Ascending aorta (tissue), 2 donors: ENCODE measurements at regions not wholly inside any gene's neighbourhood (a gene's known extent, or its start where the extent isn't known, plus 50 kb on each side); places are given as distances from the start of the nearest gene placed in this dataset.
A peak's percentile ranks its signal among the peaks of the same experiment; 100 is the strongest.

Experiments used
- DNase-seq, 2 donors: peaks; one replicate each; pipeline ENCODE4 v3.0.0-alpha.2; 2019; ENCODE audit warnings: low spot score in 2 of 2
- H3K27ac ChIP-seq, 2 donors: fragments of 200-600 bp; sonication (generic); one replicate each; pipeline ENCODE4 v1.5.1; 2016 to 2017; ENCODE audit warnings: mild to moderate bottlenecking in 1 of 2
- H3K27me3 ChIP-seq: fragments of 200-600 bp; sonication (generic); one replicate; pipeline ENCODE4 v1.5.1; 2017
- H3K36me3 ChIP-seq, 2 donors: fragments of 200-600 bp; sonication (generic); one replicate each; pipeline ENCODE4 v1.5.1; 2016
- H3K4me1 ChIP-seq, 2 donors: fragments of 200-600 bp; sonication (generic); one replicate each; pipeline ENCODE4 v1.5.1; 2016 to 2017; ENCODE audit warnings: mild to moderate bottlenecking in 1 of 2
- H3K4me3 ChIP-seq, 2 donors: fragments of 200-600 bp; sonication (generic); one replicate each; pipeline ENCODE4 v1.5.1; 2016 to 2017; ENCODE audit warnings: mild to moderate bottlenecking in 1 of 2
- H3K9me3 ChIP-seq, 2 donors: fragments of 200-600 bp; sonication (generic); one replicate each; pipeline ENCODE4 v1.5.1; 2016
- CTCF ChIP-seq, 3 experiments: fragments of 200-600 bp in 2 of 3; fragments of 450-650 bp in 1 of 3; sonication (generic) in 2 of 3; IDR thresholded peaks; one replicate each; pipeline ENCODE4 v1.5.1; 2016 to 2019; ENCODE audit warnings: antibody characterized with exemption in 3 of 3, mild to moderate bottlenecking in 1 of 3, moderate library complexity in 1 of 3
- intact Hi-C: fragments of 100-400 bp; cut with DNase I; formaldehyde crosslinking; loops from one replicate; pipeline ENCODE4 v1.15.1; 2023

GRCh38 chr3:66817951-66818557, 180.1 kb upstream of the KBTBD8 start:
- intact Hi-C loops = loop anchor here (2.0 to 5.0 kb wide), 2 partner anchors 316 to 541 kb away; partner anchors contain the start of gene LRIG1

DNA sequence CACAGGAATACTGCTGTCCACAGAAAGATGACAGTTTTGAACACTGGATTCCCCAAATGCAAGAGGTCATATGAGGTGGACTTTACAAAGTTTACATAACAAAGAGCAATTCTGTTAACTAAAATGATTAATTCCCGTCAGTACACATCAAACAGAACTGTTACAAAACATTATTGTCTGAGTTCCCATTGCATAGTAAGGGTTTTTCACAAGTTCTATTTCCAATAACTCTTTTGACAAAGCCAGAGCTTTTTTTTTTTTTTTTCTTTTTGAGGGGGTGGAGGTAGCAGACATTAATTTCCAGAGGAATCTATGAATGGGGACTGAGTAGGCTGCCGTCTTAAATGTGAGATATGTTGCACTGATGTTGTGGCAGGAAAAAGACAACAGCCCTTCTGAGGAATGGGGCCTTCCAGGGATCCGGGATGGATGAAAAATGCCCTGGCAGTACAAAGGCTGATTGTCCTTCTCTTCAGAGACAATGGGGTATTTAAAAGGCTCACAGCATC, 178.1 kb upstream of the KBTBD8 start:
- no peaks in the 10 kb centered on the region for H3K36me3 ChIP-seq
- H3K9me3 ChIP-seq = no peaks in the 10 kb centered on the region
- no peak overlapping the region for H3K4me3 ChIP-seq
- H3K4me1 ChIP-seq = no peaks in the 10 kb centered on the region
- H3K27me3 ChIP-seq = no peaks in the 10 kb centered on the region
- intact Hi-C loops = loop anchor here (5.0 kb wide), 1 partner anchor 318 kb away; the partner anchor contains the start of gene LRIG1
- no peak overlapping the region for H3K27ac ChIP-seq
- DNase-seq = no peak
- no peak for TF ChIP-seq CTCF (IDR thresholded peaks at IDR 0.05)

More at GRCh38 chr3:66817951-66818557, 180.1 kb upstream of the KBTBD8 start:
- no peak for TF ChIP-seq CTCF (IDR thresholded peaks at IDR 0.05)
- DNase-seq = no peak
- H3K9me3 ChIP-seq = no peaks in the 10 kb centered on the region
- no peak overlapping the region for H3K4me3 ChIP-seq
- no peaks in the 10 kb centered on the region for H3K27me3 ChIP-seq
- no peaks in the 10 kb centered on the region for H3K4me1 ChIP-seq
- H3K27ac ChIP-seq = no peak overlapping the region
- H3K36me3 ChIP-seq = no peaks in the 10 kb centered on the region

- H3K4me3 ChIP-seq = no peak overlapping the region
- no peak overlapping the region for H3K27ac ChIP-seq
- intact Hi-C loops = loop anchor here (2.0 kb wide), 1 partner anchor 416 kb away; no protein-coding TSS in a partner anchor
- peak; percentile 30 to 70 (median 66) for TF ChIP-seq CTCF (IDR thresholded peaks at IDR 0.05)
- no peaks in the 10 kb centered on the region for H3K27me3 ChIP-seq
- peak; percentile 8 to 71 for DNase-seq
- H3K4me1 ChIP-seq = no peaks in the 10 kb centered on the region
- no peaks in the 10 kb centered on the region for H3K9me3 ChIP-seq
- H3K36me3 ChIP-seq = no peaks in the 10 kb centered on the region
Measured at GRCh38 chr3:66822186-66823008, 175.7 kb upstream of the KBTBD8 start.

GRCh38 chr3:66823009-66823397, 175.1 kb upstream of the KBTBD8 start:
- no peaks in the 10 kb centered on the region for H3K36me3 ChIP-seq
- no peak overlapping the region for H3K27ac ChIP-seq
- DNase-seq = no peak
- no peaks in the 10 kb centered on the region for H3K4me1 ChIP-seq
- no peaks in the 10 kb centered on the region for H3K27me3 ChIP-seq
- H3K4me3 ChIP-seq = no peak overlapping the region
- H3K9me3 ChIP-seq = no peaks in the 10 kb centered on the region
- intact Hi-C loops = loop anchor here (2.0 kb wide), 1 partner anchor 416 kb away; no protein-coding TSS in a partner anchor
- no peak for TF ChIP-seq CTCF (IDR thresholded peaks at IDR 0.05)

DNA sequence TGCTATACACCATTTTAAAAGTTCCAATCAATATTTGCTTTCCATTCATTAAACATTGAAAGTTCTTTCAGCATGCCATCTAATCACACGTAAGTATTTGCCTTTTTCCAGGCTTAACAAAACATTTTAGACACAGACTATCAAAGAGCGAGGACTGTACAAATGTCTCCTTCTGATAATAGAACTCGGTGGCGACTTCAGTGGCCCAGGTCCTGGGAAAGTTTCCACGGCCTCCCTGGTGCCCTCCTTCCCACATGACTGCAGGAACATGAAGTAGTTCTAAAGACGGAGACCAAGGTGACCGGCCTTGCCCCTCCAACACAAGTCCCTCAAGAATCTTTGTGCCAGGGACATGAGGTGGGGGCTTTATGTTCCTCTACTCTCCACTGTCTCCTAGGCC, 174.6 kb upstream of the KBTBD8 start:
- Histone ChIP-seq H3K4me1 (no peaks in the 10 kb centered on the region), H3K36me3 (no peaks in the 10 kb centered on the region), H3K27ac (no peak overlapping the region), H3K27me3 (no peaks in the 10 kb centered on the region), H3K9me3 (no peaks in the 10 kb centered on the region), H3K4me3 (no peak overlapping the region)
- intact Hi-C loops = loop anchor here (2.0 kb wide), 1 partner anchor 417 kb away; no protein-coding TSS in a partner anchor
- no peak for TF ChIP-seq CTCF (IDR thresholded peaks at IDR 0.05)
- DNase-seq = no peak
